GM12878 (cell line): ENCODE measurements at regions not wholly inside any gene's neighbourhood (a gene's known extent, or its start where the extent isn't known, plus 50 kb on each side); places are given as distances from the start of the nearest gene placed in this dataset.

Source experiments
- ATAC-seq: fragments of 200-7000 bp; cut with Tn5 transposase; 3 replicates; pipeline ENCODE4 v1.9.1; 2020; ENCODE audit warnings: mild to moderate bottlenecking, moderate library complexity
- BruUV-seq: library from RNA; stranded (reverse); fragments of 400-500 nt; replicated peaks from 2 replicates; lab custom pipeline; 2021; lab: Mats Ljungman, UMichigan
- CTCF ChIA-PET: fragments of 300-600 bp; sonication (Branson Sonifier 250); formaldehyde crosslinking; extraction: SDS; loops from one replicate; lab custom pipeline; 2021; ENCODE audit warnings: inconsistent platforms; lab: Yijun Ruan, JAX
- POLR2A ChIA-PET: fragments of 350-600 bp; formaldehyde crosslinking; extraction: SDS; loops from one replicate; lab custom pipeline; 2021; ENCODE audit warnings: inconsistent platforms; lab: Charles Lee
- RAD21 ChIA-PET: fragments of 300-600 bp; sonication (Branson Sonifier 250); formaldehyde crosslinking; loops from one replicate; lab custom pipeline; 2023; ENCODE audit warnings: antibody characterized with exemption; ENCODE audit not compliant: unreplicated experiment; lab: Charles Lee
- SMC1A ChIA-PET: fragments of 300-600 bp; sonication (Branson Sonifier 250); formaldehyde crosslinking; loops from one replicate; lab custom pipeline; 2023; ENCODE audit not compliant: unreplicated experiment, uncharacterized antibody; lab: Charles Lee
- DNase-seq: peaks from one replicate; pipeline ENCODE4 v3.0.0-alpha.2; 2011; ENCODE audit warnings: low read depth, low spot score
- FAIRE-seq: peaks from 3 replicates; lab custom pipeline; 2011; peaks lifted over from hg19 to GRCh38; lab: Jason Lieb, UNC
- H2AFZ ChIP-seq: 2 replicates; pipeline ENCODE4 v1.6.0; 2011; ENCODE audit warnings: low read depth, low read length, control low read depth; ENCODE audit not compliant: control insufficient read depth
- H3K27ac ChIP-seq: 2 replicates; pipeline ENCODE4 v1.5.1; 2011; ENCODE audit warnings: control low read depth; ENCODE audit not compliant: control insufficient read depth, insufficient read depth
- H3K27me3 ChIP-seq, 2 experiments: replicated peaks in 1 of 2; 2 replicates each; pipeline versions ENCODE4 v1.6.0 to v1.6.1; 2011; ENCODE audit warnings: low read length in 1 of 2; ENCODE audit not compliant: control insufficient read depth in 2 of 2, insufficient read depth in 2 of 2
- H3K36me3 ChIP-seq, 2 experiments: 2 replicates each; pipeline ENCODE4 v1.5.1; 2011; ENCODE audit warnings: low read length in 1 of 2; ENCODE audit not compliant: control insufficient read depth in 2 of 2, insufficient read depth in 2 of 2
- H3K4me1 ChIP-seq: 2 replicates; pipeline ENCODE4 v1.6.1; 2011; ENCODE audit warnings: mild to moderate bottlenecking, low read length, moderate library complexity, mixed read lengths; ENCODE audit not compliant: control insufficient read depth, insufficient read depth
- H3K4me2 ChIP-seq: 2 replicates; pipeline ENCODE4 v1.6.0; 2011; ENCODE audit warnings: control low read depth; ENCODE audit not compliant: control insufficient read depth, insufficient read depth
- H3K4me3 ChIP-seq: fragments of 200-600 bp; sonication (generic); 2 replicates; pipeline ENCODE4 v1.5.1; 2016
- H3K79me2 ChIP-seq: 2 replicates; pipeline ENCODE4 v1.6.0; 2011; ENCODE audit warnings: low read length; ENCODE audit not compliant: control insufficient read depth, insufficient read depth
- H3K9ac ChIP-seq: 2 replicates; pipeline ENCODE4 v1.8.0; 2011; ENCODE audit warnings: low read length, control low read depth, mixed read lengths; ENCODE audit not compliant: control insufficient read depth, insufficient read depth
- H3K9me3 ChIP-seq: replicated peaks from 3 replicates; pipeline ENCODE4 v1.5.1; 2011; ENCODE audit warnings: mild to moderate bottlenecking, low read length; ENCODE audit not compliant: control insufficient read depth, insufficient read depth
- H4K20me1 ChIP-seq: 2 replicates; pipeline ENCODE4 v1.6.0; 2011; ENCODE audit not compliant: control insufficient read depth, insufficient read depth
- BCL11A ChIP-seq: IDR thresholded peaks from 2 replicates; pipeline ENCODE4 v1.6.1; 2011; ENCODE audit warnings: low read depth, low read length
- CTCF ChIP-seq, 3 experiments: IDR thresholded peaks in 2 of 3; conservative IDR thresholded peaks in 1 of 3; 2 replicates each; pipeline ENCODE4 v1.5.1; 2011; ENCODE audit warnings: low read depth in 3 of 3, low read length in 3 of 3, mild to moderate bottlenecking in 3 of 3, control low read depth in 2 of 3, moderate library complexity in 2 of 3, inconsistent platforms in 1 of 3, mixed read lengths in 1 of 3; ENCODE audit not compliant: control insufficient read depth in 2 of 3, insufficient read depth in 1 of 3; ENCODE audit errors: extremely low read depth in 1 of 3
- ESRRA ChIP-seq: IDR thresholded peaks from 2 replicates; pipeline ENCODE4 v1.6.1; 2012; ENCODE audit warnings: mild to moderate bottlenecking, low read length, improper control_type of control experiment
- RAD21 ChIP-seq: IDR thresholded peaks from 2 replicates; pipeline ENCODE4 v1.6.1; 2011; ENCODE audit warnings: mild to moderate bottlenecking, low read depth, low read length, moderate library complexity; ENCODE audit not compliant: insufficient read depth
- SKIL ChIP-seq: fragments of 450-650 bp; IDR thresholded peaks from 2 replicates; pipeline ENCODE4 v1.6.1; 2017; ENCODE audit warnings: mild to moderate bottlenecking, low read depth, inconsistent platforms; ENCODE audit not compliant: poor library complexity, severe bottlenecking
- SMARCA5 ChIP-seq: fragments of 450-650 bp; IDR thresholded peaks from 2 replicates; pipeline ENCODE4 v1.6.1; 2017; ENCODE audit warnings: mild to moderate bottlenecking
- SMC3 ChIP-seq: IDR thresholded peaks from 2 replicates; pipeline ENCODE4 v1.6.1; 2011; ENCODE audit warnings: low read length, improper control_type of control experiment, borderline replicate concordance
- SRF ChIP-seq, 2 experiments: IDR thresholded peaks; 2 replicates each; pipeline ENCODE4 v1.6.1; 2011; ENCODE audit warnings: low read depth in 2 of 2, low read length in 2 of 2, mild to moderate bottlenecking in 1 of 2, moderate library complexity in 1 of 2
- TAF1 ChIP-seq: IDR thresholded peaks from 2 replicates; pipeline ENCODE4 v1.6.1; 2011; ENCODE audit warnings: mild to moderate bottlenecking, low read depth, low read length, borderline replicate concordance
- ZNF274 ChIP-seq: IDR thresholded peaks from one replicate; pipeline ENCODE4 v1.8.0; 2011; ENCODE audit not compliant: insufficient read length, insufficient read depth
- WGBS: methylation state at CpG from one replicate; pipeline ENCODE4 v1.1.6; 2016; ENCODE audit warnings: low lambda C conversion rate; ENCODE audit not compliant: insufficient replicate concordance, insufficient coverage; ENCODE audit errors: missing lambda C conversion rate; 5-methylcytosine and 5-hydroxymethylcytosine counted together
- in situ Hi-C: fragments of 300-500 bp; cut with MboI; formaldehyde crosslinking; loops from 9 replicates; pipeline ENCODE4 v1.14.3; 2018; ENCODE audit warnings: mixed read lengths
- intact Hi-C: fragments of 100-400 bp; cut with micrococcal nuclease; formaldehyde crosslinking; loops from one replicate; pipeline ENCODE4 v1.14.2; 2022; ENCODE audit not compliant: unreplicated experiment

- intact Hi-C loops (loop anchor here (5.0 kb wide), 1 partner anchor 1958 kb away; no protein-coding TSS in a partner anchor), in situ Hi-C loops (no loop called here)
- DNase-seq, result no peak
- ChIA-PET SMC1A (interaction anchor here (0.9 kb wide), 1 partner anchor 37 kb away, joined by 3 read pairs; no protein-coding TSS in a partner anchor), POLR2A (no interaction called here), RAD21 (interaction anchor here (1.1 kb wide), 1 partner anchor 1955 kb away, joined by 3 read pairs; no protein-coding TSS in a partner anchor), CTCF (interaction anchor here (1.3 kb wide), 1 partner anchor 12 kb away, joined by 3 read pairs; no protein-coding TSS in a partner anchor)
- Histone ChIP-seq H3K9me3 (no peaks in the 10 kb centered on the region), H3K79me2 (no peaks in the 10 kb centered on the region), H4K20me1 (no peaks in the 10 kb centered on the region), H3K4me3 (no peak overlapping the region), H2AFZ (no peak overlapping the region), H3K9ac (no peak overlapping the region), H3K4me1 (no peaks in the 10 kb centered on the region), H3K27ac (no peak overlapping the region), H3K27me3 (no peaks in the 10 kb centered on the region), H3K36me3 (no peaks in the 10 kb centered on the region), H3K4me2 (no peak overlapping the region)
- TF ChIP-seq SRF (IDR thresholded peaks at IDR 0.05; ENCODE audit: low read depth in 2 of 2, low read length in 2 of 2), result no peak
- TF ChIP-seq BCL11A, result no peak
- TF ChIP-seq TAF1, result no peak
- BruUV-seq, result no TSS peak
- no peak for FAIRE-seq
- no peak for ATAC-seq
- 45% methylated on average over 7 of the region's 7 CpGs for WGBS
Observed at GRCh38 chr2:5914811-5915611, 222.8 kb downstream of the SOX11 start.

- ChIA-PET CTCF (interaction anchor here (0.7 kb wide), 1 partner anchor 857 kb away, joined by 3 read pairs; no protein-coding TSS in a partner anchor), SMC1A (no interaction called here), POLR2A (no interaction called here), RAD21 (interaction anchor here (1.1 kb wide), 1 partner anchor 1956 kb away, joined by 3 read pairs; no protein-coding TSS in a partner anchor)
- ATAC-seq (peak; percentile 68), DNase-seq (no peak), FAIRE-seq (no peak)
- Histone ChIP-seq H3K27ac (no peak overlapping the region), H3K4me1 (no peaks in the 10 kb centered on the region), H3K9me3 (no peaks in the 10 kb centered on the region), H3K79me2 (no peaks in the 10 kb centered on the region), H3K36me3 (no peaks in the 10 kb centered on the region), H4K20me1 (no peaks in the 10 kb centered on the region), H3K4me3 (no peak overlapping the region), H2AFZ (no peak overlapping the region), H3K9ac (no peak overlapping the region), H3K27me3 (no peaks in the 10 kb centered on the region), H3K4me2 (no peak overlapping the region)
- intact Hi-C loops (loop anchor here (5.0 kb wide), 1 partner anchor 1959 kb away; no protein-coding TSS in a partner anchor), in situ Hi-C loops (no loop called here)
- peak; percentile 8; the same call in 1 of the 2 replicates for TF ChIP-seq SMC3
- TF ChIP-seq ZNF274, result no peak
- no peak for TF ChIP-seq SMARCA5
- no peak for TF ChIP-seq ESRRA
- TF ChIP-seq SKIL, result no peak
- peak; percentile 53 for TF ChIP-seq RAD21
- TF ChIP-seq CTCF (IDR thresholded peaks at IDR 0.05 in 2 of 3, conservative IDR thresholded peaks at IDR 0.05 in 1 of 3; ENCODE audit: control insufficient read depth in 2 of 3, extremely low read depth in 1 of 3, insufficient read depth in 1 of 3, low read depth in 3 of 3, low read length in 3 of 3), result peak; percentile 38 to 52 (median 40); a peak in 5 of 6 replicates
- BruUV-seq, result no TSS peak
- 10% methylated on average over 4 of the region's 4 CpGs for WGBS
Observed at GRCh38 chr2:5915881-5916310, 223.7 kb downstream of the SOX11 start.
